RPMI7951 (cell line): ENCODE measurements at regions not wholly inside any gene's neighbourhood (a gene's known extent, or its start where the extent isn't known, plus 50 kb on each side); places are given as distances from the start of the nearest gene placed in this dataset.
"Not testable (repeated sequence)": the region's sequence is repeated elsewhere in the genome, so short reads cannot be mapped to it uniquely, and the experiment has no call there.

ENCODE experiments used
- DNase-seq: peaks from one replicate; pipeline ENCODE4 v3.0.0-alpha.2; 2012; ENCODE audit warnings: low read depth

DNA sequence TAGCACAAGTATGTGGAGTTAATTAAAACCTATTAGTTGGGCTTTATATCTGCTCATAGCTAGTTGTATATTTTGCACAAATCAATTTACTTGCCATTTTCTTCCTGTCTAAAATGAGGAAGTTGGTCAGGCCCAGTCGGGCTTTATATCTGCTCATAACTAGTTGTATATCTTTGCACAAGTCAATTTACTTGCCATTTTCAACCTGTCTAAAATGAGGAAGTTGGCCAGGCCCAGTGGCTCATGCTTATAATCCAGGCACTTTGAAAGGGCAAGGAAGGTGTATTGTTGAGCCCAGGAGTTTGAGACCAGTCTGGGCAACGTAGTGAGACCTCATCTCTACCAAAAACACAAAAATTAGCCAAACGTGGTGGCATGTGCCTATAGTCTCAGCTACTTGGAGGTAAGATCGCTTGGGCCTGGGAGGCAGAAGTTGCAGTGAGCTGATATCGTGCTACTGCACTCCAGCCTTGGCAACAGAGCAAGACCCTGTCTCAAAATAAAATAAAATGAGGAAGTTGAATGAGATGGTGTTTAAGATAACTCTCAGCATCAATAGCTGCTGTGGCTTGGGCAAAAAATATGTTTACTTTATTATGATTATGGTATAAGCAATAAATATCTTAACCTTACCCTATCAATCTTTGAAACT, 1558.6 kb upstream of the RAG2 start:
- DNase-seq: no peak

DNA sequence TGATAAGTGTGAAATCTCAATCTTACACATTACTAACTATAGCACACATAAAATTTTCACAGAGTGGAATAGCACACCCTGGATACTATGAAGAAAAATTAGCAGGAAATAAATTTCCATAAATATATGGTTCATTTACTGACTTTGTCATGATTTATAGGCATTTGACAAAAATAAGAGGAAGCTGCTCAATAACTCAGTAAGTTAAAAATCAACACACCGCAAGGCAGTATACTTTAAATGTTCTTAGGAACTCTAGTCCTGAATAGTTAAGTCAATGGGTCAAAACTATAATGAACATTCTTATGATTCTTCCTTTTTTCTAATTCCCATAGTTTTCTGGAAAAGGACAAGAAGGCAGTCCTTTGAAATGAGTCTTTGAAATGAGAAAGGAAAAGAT, 1557.8 kb upstream of the RAG2 start:
- DNase-seq: no peak

DNA sequence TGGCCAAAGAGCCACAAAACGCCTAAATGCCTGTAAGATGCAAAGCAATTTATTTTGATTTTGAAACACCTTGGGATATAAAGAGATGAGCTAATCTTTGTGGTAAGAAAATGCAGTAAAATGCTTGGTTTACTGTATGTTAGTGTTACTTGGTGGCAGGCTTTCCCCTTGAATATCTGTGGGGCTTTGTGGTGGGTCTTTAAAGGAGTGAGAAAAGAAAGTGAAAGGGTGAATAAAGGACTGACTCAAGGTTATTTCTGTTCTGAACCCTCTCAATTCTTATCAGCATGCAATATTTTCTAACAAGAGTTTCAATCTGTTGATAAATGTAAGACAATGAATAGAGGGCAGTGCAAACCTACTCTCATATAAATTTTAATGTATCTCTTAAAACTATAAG, 1555.9 kb upstream of the RAG2 start:
- no peak for DNase-seq

DNA sequence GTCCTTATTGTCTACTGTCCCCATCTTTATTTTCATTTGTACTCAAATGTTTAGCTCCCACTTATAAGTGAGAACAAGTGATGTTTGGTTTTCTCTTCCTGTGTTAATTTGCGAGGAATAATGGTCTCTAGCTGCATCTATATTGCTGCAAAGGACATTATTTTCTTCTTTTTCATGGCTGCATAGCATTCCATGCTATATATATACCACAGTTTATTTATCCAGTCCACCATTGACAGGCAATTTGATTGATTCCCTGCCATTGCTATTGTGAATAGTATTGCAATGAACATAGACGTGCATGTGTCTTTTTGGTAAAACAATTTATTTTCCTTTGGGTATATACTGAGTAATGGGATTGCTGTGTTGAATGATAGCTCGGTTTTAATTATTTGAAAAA, 1545.8 kb upstream of the RAG2 start:
- no peak for DNase-seq

DNA sequence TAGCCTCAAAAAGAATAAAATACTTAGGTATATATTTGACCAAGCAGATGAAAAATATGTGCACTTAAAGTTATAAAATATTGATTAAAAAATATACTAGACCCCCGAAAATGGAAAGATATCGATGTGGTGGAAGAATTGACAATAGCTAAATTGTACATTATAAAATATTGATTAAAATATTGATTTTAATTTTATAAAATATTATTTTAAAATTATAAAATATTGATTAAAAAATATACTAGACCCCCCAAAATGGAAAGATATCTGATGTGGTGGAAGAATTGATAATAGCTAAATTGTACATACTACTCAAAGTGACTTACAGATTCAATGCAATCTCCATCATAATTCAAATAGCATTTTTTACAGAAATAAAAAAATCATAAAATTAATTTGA, 1540.9 kb upstream of the RAG2 start:
- DNase-seq: no peak

DNA sequence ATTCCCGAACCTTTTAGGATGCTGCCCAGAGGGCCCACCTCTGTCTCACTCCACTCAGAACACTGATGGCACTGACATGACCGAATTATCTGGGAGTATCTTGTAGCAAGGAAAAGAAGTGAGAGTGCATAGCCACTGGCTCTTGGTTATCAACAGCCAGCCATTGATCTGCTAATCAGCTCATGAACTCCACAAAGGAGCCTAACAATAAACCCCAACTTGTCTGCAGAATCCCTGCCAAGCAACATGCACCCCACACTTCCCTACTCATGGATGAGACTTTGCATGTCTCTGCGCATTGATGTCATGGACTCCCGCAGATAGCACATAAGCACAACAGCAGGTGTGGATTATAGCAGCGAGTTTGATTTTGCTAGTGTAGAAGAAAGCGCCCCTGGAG, 1538.9 kb upstream of the RAG2 start:
- DNase-seq: no peak

DNA sequence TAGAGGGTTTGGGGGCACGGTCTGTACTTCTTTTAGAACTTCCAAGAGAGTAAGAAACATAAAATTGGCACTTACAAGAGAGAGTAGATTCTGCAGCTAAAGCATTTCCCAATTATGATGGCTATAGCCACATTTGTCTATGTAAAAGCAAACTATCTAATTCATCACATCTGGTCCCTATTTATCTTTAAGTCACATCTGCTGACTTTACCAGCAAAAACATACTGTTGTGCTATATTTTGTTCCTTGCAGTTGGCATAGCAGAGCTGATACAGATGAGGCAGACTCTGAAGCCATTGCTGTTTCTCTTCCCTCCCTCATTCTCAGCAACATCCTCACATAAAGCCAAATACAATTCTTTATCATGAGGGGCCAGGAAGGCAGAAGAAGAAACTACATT, 1533.5 kb upstream of the RAG2 start:
- DNase-seq: no peak

DNA sequence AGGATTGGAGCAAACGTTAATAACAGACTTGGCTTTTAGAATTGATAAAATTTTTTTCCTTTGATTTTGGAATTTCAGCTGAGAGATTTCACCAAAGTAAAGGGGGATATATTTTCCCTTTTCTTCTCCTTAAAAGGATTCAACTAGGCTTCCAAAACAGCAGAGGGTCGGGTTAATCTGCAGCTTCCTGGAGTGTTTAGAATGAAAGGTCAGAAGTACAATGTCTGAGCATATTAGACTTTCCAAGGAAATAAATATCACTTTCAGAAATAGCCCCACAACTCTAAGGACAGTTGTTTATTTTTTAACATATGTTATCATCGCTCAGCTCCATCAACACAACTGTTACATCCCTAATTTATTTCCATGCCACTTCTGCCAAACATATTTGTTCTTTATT, 1532.9 kb upstream of the RAG2 start:
- no peak for DNase-seq

DNA sequence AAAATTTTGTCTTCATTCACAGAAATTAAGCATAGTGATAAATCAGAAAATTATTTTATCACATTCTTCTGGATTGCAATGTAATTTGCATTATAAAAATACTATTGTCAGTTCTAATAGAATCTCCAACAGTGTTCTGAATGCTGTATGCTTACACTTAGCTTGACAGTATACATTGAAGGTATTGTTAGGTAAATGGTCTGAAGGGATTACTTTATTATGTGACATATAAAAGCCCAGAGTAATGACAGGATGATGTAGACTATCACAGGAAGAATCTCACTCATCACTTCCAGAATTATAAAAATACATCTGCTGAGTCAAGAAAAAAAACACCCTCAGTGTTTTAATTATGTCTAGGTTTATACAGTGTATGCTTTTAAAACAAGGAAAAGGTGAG, 1532.5 kb upstream of the RAG2 start:
- DNase-seq: no peak

DNA sequence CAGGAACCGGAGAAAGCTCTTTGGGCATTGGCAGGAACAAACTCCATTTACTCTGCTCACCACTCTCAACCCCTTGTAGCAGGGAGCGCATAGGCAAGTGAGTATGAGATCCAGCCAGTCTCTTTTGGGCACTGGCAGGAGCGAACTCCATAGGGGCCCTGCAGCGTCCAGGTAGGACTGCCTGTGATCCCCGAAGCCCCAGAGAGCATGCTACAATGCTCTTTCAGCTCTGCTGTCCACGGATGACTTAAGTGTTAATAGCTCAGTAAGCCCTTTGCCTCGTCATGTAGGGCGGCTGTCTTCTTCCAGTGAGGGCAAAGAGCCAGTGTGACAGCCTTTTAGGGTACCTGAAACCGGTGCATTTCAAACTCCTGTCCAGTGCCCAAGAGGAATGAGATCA, 1525.6 kb upstream of the RAG2 start:
- DNase-seq: no peak

DNA sequence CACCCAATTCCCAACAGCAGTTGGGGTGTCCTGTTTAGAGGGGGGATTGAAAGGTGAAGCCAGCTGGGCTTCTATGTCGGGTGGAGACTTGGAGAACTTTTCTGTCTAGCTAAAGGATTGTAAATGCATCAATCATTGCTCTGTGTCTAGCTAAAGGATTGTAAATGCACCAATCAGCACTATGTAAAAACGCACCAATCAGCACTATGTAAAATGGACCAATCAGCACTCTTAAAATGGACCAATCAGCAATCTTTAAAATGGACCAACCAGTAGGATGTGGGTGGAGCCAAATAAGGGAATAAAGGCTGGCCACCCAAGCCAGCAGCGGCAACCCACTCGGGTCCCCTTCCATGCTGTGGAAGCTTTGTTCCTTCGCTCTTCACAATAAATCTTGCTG, 1518.6 kb upstream of the RAG2 start:
- DNase-seq: not testable (repeated sequence)

DNA sequence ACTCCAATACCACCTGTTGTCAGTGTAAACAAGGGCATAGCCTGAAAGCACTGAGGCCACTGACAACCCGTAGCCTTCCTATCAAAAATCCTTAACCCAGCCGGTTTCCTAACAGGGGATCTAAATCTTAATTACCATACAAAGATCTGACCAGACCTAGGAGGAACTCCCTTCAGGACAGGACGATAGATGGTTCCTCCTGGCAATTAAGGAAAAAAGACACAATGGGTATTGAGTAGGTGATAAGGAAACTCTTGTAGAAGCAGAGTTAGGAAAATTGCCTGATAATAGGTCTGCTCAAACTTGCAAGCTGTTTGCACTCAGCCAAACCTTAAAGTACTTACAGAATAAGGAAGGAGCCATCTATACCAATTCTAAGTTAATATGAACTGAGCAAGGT, 1517.3 kb upstream of the RAG2 start:
- not testable (repeated sequence) for DNase-seq

DNA sequence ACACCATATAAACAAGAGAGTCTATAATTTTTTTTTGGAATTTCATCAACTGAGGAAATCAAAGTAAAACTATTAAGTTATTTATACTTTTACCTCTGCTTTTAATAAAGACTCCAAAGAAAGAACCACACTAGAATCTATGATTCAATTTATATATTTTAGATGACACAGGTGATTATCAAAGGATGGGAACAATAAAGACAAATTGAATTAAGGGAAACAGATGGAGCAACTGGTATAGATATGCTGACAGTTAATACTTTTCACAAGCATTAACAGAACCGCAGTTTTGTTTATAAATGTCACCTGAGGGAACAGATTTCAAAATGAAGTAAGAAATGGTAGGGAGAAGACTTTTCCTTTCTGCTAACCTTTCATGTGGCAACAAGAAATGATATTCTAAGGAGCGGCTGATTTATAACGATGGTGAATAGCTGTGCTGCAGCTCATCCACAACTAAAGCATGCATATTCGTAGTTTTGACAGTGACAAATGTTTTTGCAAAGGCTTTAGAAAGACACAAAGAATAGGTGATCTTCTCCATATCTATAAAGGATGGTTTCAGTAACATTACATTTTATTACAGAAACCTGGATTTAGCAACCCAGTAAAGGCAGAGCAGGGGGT, 1502.9 kb upstream of the RAG2 start:
- DNase-seq: no peak

DNA sequence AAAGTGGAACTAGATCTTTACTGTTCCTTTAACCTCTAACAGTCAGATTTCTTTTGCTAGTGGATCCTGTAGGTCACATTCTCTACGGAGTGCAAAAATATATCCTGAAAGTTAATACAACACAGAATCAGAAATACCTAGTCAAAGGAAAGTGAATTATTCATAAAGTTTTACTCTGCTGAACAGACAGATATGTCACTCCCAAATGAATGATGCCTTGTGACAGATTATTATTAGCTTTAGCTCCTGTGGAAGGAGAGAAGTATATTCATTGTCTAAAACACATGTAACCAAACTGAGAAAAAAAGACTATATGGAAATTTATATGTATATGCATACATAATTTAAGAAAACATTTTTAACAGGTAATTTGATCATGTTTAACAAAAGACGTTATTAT, 1497.2 kb upstream of the RAG2 start:
- no peak for DNase-seq

DNA sequence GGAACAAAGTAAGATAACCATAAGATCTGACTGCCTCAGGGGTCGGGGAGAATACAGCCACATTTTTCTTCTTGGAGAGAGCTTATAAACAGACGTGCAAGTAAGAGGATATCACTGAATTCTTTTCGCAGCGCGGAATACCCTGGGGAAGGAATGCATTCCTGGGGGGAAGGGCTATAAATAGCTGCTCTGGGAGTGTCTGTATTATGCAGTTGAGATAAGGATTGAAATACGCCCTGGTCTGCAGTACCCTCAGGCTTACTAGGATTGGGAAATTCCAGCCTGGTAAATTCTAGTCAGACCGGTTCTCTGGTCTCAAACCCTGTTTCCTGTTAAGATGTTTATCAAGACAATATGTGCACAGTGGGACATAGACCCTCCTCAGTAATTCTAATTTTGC, 1491.7 kb upstream of the RAG2 start:
- DNase-seq: peak; percentile 45

DNA sequence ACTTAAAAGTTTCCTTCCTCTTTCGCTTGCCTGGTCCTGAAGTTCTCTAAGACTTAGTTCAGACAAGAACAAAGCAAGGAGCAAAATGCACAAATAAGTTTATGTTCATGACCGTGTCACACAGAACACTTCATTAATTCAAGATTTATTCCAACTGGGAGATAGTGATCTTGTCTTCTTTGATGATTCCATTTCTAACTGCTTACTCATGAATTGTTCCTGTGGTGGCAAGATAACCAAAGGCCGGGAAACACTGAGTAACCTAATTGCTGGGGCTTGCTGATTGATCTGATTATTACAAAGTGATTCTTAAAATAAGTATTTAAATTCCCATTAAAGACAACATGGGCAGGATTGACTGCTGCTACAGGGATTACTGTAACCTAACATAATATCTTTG, 1462.9 kb upstream of the RAG2 start:
- DNase-seq: no peak

DNA sequence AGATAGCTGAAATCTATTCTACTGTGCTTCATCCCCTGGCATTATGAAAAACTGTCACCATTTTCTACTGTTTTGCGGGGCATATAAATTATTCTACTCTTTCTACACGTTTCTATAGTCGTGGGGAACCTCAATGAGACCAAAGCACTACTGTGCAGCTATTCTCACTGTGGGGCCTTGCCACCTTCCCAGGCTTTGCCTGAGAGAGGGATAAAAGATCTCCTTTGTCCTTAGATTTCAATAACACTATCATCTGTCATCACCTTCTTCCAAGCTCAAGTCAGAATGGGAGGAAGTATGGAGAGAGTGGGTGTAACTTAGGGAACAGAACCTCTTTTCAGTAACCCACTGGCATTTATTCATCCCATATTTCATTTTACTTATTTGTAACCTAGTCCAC, 1462.1 kb upstream of the RAG2 start:
- no peak for DNase-seq

DNA sequence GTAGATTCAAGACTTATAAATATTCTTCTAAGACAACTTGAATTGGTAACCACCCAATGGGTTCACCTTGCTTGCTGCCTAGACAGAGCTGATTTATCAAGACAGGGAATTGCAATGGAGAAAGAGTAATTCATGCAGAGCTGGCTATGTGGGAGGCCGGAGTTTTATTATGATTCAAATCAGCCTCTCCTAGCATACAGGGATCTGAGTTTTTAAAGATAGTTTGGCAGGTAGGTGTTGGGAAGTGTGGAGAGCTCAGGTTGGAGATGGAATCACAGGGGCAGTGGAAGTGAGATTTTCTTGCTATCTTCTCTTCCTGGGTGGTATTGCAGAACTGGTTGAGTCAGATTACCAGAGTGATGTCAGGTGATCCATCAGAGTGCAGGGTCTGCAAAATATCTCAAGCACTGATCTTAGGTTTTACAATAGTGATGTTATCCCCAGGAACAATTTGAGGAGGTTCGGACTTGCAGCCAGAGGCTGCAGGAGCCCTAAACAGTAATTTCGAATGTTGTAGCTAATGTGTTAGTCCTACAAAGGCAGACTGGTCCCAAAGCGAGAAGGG, 1448.6 kb upstream of the RAG2 start:
- DNase-seq: no peak

DNA sequence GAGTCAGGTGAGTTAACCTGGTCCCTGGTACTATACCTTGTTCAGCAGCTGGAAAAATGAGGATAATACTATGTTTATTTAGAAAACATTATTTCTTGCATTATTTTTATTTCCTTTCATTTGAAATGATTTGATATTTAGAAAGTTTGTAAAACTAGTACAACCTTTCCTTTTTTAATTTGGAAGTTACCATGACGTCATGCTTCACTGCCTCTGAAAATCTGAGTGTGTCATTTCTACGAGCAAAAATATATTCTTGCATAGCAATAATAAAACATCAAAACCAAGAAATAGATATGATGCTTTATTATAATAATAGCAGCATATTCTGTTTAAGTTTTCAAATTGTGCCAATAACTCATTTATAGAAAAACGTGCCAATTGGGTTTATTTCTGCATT, 1445.0 kb upstream of the RAG2 start:
- no peak for DNase-seq

DNA sequence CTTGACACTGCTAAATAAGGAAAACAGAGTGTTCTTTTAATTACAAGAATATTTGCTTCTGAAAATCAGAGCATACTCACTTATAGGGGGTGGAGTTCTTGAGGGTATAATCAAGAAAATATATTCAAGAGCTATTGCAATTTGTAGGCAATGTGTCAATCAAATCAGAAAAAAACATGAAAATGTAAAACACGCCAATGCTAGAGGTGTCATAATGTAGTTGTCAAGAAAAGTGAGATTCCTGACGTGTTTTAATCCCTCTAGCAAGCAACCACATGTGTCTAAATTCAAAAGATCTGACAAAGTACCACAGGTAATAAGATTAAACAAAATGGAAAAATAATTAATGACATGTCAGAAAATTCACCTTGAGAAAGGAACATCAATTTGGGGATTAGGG, 1440.7 kb upstream of the RAG2 start:
- DNase-seq: no peak

DNA sequence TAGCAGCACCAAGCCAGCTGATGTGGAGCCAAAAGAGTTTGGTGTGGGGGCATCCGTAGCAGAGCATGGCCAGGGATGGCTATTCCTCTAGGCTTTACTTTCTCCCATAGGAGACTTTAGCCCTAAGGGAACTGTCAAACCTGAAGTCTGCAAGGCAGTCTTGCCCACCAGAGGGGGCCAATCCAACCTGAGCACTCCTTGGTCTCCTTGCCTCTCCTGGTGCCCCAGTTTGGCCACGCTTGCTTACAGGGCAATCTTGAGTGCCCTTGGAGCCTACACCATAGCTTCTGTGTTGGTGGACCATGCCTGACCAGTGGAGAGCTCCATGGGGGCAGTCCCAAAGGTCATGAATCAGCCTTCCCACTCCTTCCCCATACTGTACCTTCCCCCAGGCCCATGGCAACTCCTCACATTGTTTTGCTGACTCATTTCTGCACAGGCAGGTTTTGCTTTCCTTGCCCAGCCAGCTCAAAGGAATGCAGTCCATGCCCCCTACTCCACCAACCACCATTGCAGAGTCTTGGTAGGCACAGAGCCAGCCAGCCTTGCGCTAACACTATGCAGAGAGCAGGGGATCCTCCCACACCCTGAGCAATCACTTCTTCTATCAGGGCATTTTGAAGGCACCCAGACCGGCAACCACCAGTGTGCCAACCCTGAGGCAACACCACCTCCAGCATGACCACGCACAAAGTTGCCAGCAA, 1421.2 kb upstream of the RAG2 start:
- peak; percentile 18 for DNase-seq

DNA sequence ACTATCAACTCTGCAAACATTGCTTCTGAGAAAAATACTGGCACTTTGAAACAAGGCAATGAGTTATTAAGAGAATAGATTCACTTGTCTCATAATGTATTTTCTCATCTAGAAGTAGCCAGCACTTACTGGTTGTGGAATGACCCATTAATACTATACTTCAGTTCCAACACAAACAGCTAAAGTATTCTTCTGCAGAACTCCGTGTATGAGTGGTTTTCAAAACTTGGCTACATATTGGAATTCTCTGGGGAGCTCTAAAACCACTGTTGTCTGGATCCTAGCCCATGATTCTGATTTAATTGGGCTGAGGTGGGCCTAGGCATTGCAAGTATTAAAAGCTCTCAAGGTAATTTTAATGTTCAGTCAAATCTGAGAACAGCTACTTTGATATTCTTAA, 1416.4 kb upstream of the RAG2 start:
- no peak for DNase-seq

DNA sequence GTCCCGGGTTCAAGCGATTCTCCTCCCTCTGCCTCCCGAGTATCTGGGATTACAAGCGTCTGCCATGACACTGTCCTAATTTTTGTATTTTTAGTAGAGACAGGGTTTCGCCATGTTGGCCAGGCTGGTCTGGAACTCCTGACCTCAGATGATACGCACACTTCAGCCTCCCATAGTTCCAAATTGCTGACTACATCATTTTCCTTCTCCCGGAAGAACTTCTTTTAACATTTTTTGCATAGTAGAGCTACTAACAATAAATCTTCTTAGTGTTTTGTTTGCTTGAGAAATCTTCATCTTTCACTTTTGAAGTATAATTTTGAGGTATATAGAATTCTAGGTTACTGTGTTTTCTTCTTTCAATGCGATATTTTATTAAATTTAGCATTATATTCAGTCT, 1415.1 kb upstream of the RAG2 start:
- DNase-seq: no peak
